SKM-1 treated with dmso at 0.1 percent for 144 hours (cell line): ENCODE measurements at regions not wholly inside any gene's neighbourhood (a gene's known extent, or its start where the extent isn't known, plus 50 kb on each side); places are given as distances from the start of the nearest gene placed in this dataset.
A peak's percentile ranks its signal among the peaks of the same experiment; 100 is the strongest.
"Not testable (repeated sequence)": the region's sequence is repeated elsewhere in the genome, so short reads cannot be mapped to it uniquely, and the experiment has no call there.

Source experiments
- DNase-seq: peaks from one replicate; lab custom pipeline; 2025; ENCODE audit not compliant: unreplicated experiment; lab: John Stamatoyannopoulos, UW

DNA sequence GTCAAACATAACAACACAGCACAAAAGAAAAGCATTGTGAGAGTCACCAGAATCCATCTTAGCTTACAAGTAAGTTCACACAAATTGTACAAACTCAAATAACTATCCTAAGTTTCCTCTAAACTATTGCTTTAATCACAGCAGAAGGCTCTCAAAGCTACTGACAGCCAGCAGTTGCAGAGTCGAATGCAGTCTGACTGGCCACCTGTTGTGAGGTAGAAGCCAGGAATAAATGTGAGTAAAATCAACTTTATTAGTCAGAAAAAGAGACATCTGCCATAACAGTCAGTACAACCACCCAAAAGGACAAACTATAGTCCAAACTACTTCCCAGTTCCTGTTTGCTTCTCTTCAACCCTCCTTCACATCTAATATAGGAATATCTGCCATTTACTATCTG is 231.7 kb upstream of the USP15 start:
- no peak for DNase-seq

DNA sequence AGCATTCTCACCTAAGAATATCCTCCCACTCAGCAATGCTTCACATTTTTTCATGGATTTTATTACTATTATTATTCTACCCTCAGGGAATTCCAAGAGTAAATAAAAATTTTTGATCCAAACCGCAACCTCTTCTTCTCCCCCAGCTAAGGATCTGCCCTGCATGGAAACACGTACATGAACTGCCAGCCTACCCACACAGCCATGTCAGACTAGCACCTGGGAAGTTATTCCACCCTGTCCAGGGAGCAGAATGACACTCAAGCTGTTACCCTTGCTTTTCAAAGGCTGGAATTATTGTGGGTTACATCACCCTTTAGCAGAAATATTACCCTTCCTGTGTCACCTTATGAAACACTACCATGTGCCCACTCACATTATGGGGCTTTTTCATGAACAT is 227.3 kb upstream of the USP15 start:
- DNase-seq: no peak

DNA sequence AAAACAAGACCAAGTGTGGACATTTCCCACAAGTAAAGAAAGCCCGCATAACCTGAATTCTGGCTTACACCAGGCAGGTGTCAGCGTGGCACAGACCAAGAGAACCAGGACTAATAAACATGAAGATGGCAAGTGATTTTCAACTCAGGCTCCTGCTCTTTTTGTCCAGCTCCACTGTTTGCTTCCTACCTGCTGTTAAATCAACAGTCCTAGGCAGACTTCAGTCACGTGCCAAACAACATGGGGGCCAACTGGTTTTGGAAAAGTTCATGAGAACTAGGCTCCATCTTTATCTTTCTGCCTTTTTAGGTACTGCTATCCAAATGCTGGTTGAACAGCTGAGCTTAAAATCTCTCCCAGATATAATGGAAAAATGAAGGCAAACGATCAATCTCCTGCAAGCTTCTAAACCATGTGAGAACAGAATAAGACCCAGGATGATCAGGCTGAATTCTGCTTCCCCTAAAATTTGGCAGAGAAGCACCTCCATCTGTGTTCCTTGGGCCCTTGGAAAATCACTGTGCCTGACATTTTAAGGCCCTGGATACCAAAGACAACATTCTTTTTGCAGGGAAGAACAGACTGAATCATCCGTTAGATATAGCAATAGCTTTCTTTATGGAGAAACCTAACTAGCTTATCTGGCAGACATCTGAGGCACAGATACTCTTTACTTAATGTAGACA is 215.6 kb upstream of the USP15 start:
- DNase-seq: no peak

DNA sequence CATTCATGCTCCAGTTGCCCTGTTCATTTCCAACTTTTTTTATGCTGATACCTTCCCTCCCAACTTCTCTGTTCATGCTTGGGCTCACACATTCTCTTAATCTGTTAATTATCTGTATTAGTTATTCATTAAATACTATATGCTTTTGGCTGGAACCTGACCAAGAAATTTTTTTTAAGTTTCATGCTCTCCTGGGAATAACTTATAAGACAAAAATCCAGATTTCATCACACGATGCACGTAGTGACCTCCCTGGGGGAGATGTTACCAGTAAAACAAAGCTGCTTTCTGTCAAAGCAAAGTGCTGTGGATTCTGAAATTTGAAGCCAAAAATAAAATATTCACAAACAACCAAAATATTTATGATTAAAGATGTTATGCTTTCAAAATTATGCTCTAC is 215.0 kb upstream of the USP15 start:
- no peak for DNase-seq

DNA sequence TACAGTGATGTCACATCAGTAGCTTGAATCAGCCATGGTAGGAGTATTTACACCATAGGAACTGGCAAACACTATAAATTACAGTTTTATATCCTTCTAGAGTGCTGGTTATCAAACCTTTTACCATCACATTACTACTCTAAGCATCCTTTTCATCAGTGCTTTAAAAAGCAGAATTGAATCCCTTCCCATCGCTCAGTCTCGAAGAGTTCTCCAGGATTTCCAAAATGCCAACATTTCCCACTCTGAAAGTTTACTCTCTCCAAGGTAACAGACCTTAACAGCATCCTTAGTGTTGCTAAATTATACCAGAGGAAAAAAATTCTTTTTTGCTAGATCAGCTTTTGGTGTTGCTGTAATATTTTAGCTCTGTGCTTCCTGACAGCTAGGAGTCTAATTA is 209.4 kb upstream of the USP15 start:
- no peak for DNase-seq

DNA sequence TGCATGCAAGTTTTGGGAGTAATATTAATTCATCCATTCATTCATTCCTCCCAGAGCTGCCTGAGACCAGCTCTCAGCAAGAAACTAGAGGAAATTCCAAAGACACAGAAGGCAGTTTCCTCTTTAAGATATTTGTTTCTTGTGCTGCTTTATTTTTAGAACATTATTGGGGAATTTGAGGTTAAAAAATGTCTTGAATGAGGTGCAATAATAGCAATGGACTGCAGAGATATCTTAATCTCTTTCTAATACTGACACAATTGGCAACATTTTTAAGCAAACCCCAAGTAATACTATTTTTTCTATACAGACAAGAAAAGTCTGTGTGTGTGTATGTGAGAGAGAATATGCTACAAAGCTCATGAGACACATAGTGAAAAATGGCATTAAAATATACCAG is 190.2 kb upstream of the USP15 start:
- no peak for DNase-seq

DNA sequence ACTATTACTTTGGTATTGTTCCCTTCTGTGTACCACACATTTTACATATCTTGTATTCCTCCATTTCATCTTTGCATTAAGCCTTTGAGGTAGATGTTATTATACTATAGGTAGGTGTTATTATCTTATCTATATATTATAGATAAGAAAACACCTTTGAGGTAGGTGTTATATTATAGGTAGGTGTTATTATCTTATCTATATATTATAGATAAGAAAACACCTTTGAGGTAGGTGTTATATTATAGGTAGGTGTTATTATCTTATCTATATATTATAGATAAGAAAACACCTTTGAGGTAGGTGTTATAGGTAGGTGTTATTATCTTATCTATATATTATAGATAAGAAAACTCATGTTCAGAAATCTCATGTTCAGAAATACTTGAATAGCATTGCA is 187.0 kb upstream of the USP15 start:
- DNase-seq: not testable (repeated sequence)

DNA sequence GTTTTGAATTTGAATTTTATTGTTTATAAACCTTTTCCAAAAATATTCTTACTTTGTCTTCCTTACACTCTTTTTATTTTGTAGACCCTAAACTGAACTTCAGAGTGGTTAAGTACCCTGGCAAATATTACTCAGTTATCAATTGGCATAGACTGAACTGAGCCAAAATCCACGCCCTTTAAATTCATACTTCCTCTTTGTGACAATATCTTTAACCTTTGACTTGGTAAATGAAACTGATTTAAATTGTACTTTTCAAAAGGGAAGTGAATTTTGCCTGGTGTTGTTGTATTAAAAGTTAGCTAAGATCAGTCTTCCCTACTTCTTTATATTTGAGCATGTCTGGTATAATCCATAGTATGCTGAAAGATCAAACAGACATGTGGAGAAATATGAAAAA is 184.3 kb upstream of the USP15 start:
- DNase-seq: no peak

DNA sequence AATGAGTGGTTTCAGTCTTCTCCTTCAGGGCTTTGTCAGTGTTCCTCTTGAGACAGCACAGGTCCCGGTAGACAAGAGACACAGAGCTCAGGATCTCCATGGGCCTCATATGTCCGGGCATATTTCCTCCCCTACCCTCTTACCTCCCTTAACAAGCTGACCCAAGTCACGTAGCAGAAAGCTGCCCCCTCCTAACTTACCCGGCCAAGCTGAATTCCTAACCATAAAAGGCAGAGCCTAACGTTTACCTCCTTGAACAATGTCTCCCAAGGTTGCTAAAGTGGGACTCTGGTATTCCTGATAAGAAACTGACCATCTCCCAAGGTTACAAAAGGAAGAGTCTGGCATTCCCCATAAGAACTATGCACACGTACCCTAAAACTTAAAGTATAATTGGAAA is 182.2 kb upstream of the USP15 start:
- no peak for DNase-seq

DNA sequence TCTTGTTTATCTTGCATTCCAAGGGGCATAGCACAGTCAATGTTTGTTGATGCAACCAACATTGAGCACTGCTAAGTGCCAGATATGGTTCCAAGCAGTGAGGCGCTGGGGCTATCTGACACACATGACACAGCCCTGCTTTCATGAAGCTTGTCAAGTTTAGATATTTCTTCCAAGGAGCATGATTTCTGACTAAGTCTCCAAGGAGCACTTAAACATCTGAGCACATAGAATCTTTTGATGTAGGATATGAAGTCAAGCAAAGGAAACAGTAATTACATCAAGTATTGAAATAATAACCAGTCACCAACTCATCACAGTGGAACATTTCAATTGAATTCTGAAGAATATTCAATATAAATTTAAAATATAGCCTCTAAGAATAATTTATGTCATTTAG is 177.8 kb upstream of the USP15 start:
- DNase-seq: no peak

DNA sequence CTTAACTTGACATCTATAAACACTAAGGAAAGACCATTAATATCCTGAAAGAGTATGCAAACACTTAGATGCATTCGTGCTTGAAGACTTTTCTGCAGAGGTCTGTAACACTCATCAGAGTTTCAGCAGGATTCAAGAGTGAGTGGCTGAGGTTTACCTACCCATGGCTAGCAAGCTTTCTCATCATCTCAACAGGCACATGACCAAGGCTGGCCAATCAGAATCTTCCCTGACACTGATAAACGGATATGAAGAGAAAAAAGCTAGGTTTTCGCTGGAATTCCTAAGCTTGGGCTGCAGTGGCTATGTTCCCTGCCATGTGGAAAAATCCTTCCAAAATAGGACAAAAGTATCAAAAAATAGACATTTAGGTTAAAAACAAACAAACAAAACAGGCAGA is 162.1 kb upstream of the USP15 start:
- no peak for DNase-seq

DNA sequence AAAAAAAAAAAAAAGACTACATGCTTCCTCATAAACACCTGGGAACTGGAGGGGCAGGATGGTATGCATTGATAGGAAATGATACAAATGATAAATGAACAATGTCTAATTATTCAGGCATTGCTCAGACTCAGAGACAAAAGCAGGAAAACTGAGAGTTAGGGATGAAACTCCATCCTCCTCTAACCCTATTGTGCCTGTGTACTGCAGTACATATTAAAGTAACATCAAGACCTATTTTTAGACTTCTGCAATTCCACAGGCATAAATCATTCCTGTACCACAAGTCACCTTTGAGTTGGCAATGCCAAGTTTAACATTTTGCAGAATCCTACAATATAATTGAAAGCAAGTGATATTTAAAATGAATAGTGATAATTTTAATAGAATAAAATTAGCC is 156.5 kb upstream of the USP15 start:
- no peak for DNase-seq

DNA sequence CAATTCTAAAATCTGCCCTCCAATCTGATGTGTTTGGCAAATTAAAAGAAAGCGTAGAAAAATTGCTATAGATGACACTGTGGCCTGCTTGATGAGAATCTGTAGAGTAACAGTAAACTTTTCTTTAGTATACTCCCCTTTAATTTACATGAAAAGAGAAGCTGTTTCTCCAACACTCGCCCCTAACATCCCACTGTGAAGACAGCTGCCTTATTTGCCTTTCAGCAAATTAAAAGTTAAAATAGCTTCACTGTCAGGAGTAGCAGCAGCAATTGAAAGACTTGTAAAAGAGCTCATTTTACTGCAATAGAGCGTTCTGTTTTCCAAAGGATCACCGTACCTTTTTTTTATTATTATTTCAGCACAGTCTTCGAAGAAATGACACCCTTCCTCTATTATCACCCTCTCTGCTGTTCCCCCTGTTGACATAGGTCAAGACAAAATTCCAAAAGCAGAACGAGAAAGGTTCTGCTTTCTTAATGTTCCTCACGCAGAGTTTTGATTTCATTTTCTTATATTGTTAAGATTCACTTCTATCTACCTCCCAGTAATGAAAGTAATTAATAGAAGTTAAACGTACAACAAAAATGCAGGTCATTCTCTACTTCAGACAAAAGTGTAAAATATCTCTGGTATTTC is 153.5 kb upstream of the USP15 start:
- DNase-seq: no peak

DNA sequence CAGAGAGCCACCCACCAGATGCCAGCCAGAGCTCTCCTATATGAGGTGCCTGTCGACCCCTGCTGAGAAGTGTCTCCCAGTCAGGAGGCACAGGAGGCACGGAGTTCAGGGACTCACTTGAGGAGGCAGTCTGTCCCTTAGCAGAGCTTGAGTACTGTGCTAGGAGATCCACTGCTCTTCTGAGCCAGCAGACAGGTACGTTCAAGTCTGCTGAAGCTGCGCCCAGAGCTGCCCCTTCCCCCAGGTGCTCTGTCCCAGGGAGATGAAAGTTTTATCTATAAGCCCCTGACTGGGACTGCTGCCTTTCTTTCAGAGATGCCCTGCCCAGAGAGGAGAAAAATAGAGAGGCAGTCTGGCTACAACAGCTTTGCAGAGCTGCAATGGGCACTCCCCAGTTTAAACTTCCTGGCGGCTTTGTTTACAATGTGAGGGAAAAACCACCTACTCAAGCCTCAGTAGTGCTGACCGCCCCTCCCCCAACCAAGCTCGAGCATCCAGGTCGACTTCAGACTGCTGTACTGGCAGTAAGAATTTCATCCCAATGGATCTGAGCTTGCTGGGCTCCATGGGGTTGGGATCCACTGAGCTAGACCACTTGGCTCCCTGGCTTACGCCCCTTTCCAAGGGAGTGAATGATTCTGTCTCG is 146.7 kb upstream of the USP15 start:
- DNase-seq: no peak

DNA sequence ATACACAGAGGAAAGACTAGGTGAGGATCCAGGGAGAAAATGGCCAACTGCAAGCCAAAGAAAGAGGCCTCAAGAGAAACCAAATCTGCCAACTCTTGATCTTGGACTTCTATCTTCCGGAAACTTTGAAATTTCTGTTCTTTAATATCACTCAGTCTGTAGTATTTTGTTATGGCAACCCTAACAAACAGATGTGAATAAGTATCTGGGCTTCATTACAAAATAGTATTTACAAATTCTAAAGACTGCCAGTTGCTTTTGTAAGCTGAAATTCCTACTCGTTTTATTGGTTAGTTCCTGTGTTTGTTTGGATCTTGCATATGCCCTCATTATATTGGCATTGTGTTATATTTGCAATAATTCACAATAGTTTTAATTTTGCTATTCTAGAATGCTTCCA is 143.2 kb upstream of the USP15 start:
- DNase-seq: no peak

DNA sequence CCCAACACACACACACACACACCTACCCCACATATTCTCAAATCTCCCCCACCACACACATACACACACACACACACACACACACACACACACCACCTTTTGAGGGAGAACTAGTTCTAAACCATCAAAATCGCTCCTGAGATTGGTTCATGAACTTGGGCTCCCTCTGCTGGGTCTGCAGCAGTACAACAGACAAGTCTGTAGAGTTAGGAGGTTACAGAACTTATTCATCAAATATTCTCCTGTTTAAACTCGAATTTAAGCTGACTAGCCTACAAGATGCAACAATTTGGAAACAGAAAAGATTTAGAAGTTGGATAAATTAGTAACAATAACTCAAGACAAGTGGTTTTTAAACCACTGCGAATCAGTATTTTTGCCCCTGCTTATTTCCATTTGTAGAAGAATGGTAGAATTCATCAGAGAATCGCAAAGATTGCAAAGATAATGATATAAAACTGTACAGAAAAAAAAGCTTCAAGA is 136.4 kb upstream of the USP15 start:
- DNase-seq: peak; percentile 10

DNA sequence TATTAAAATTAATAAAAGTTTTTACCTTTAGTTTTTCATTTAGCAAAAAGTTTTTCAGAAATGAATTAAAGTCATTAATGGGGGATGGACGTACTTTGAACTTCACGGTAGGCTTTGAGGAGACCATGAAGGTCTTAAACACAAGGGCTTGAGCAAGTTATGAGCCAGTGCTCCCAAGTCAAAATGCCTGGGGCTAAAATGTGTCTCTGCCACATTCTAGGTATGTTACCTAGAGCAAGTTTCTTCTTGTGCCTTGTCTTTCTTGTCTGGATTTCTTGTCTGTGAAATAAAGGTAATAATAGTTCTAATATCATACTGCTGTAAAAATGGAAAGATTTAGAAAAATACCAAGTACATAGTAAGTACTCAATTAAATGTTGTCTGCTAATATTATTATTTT is 132.7 kb upstream of the USP15 start:
- DNase-seq: no peak

DNA sequence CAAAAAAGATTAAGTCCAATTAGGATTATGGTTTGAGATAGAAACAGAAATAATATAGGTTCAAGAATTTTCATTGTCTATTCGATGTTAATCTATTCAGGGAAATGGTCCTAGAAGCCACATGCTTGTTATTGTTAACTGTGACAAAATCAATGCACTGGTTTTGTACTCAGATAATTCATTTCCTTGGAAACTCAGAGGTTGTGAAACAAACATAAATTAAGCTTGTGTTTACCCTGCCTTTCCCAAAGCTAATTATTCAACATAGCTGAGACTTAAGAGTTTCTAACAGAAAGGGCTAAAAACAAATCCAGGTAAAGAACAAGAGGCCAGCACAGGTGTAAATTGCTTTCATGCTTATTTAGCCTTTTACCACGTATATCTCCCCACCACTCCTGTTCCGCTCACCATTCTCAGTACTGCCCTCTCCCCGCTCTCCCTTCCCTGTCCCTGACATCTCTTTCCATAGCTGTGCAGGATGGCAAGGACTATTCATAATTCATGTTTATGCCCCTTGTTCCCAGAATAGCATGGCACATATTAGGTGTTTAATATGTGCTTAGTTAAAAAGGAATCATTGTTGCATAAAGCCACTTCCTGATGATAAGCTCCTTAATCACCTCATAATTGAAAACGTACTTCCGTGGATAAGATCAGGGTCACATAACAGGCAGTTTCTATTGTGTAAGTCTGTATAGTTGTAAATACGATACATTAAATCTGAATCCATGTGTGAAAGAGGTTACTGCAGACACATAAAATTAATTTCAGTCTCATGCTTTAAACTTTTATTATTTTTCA is 131.8 kb upstream of the USP15 start:
- DNase-seq: no peak

DNA sequence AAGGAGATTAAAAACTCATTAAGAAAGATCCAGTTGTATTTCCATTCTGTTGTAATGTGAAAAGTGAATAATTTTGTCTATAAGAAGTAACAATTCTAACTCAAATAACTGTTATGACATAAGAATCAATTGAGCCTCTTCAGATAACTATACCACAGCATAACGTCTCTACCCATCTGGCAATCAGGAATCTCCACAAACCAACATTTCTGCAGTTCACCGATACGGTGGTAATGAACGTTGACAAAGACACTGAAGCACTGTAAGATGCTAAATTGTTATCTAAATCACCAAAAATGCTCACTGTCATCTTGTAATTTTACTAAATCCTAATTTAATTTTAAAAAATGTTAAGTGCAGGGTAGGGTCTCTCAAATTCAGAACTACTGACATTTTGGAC is 130.9 kb upstream of the USP15 start:
- no peak for DNase-seq

DNA sequence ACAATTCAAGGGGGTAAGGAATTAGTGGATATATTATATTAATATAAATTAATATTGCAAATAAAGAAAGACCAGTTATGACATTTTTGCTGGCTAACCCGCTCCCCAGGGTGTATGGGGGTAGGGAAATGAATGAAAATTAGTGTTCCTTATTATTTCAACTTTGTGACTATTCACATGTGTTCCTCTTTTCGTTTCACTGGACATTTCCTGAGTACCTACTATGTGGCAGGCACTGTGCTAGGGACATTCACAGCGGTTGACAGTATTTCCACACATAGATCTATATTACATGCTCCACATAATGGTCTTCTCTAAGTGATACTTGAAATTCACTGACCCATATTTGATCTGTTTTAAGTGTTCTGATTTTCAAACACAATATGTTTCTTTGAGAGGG is 129.8 kb upstream of the USP15 start:
- DNase-seq: no peak

DNA sequence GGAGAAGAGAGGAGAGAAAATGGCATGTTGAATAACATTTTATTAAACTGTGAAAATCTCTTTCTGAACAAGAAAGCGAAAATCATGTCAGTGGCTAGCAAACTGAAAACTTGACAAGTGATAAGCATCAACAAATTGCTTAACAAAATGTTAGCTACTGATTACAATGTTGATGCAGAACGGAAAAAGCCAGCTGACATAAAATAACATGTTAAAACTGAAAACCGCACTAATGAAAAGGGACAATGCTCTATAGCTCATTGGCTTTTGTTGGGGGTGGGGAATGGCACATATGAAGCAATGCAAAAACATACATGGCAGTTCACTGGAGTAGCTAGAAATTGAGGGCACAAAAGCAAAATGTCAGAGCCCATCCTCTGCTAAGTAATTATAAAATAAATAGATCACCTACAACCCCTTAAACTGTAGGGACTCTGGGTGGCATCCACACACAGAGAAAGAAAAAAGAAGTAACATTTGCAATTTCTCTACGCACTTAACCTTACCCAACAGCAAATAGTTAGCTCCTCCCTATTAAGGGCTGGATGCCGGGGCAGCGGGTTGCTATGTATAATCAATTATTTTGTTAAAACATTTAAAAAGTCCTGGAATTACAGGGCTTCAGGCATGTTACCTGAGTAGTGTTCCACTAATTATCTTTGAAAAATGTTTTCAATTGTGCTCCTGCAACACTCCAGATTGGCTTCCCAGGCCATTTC is 129.2 kb upstream of the USP15 start:
- DNase-seq: no peak
